Stimulated activated CD4-positive, alpha-beta T cell treated with anti-CD3 and anti-CD28 coated beads, Interleukin-2, amount 100 ng/mL, for 48 hours (primary cell): ENCODE measurements at regions not wholly inside any gene's neighbourhood (a gene's known extent, or its start where the extent isn't known, plus 50 kb on each side); places are given as distances from the start of the nearest gene placed in this dataset.

Experiments
- DNase-seq, 2 donors: peaks; one replicate each; pipeline ENCODE4 v3.0.0-alpha.2; 2020

DNA sequence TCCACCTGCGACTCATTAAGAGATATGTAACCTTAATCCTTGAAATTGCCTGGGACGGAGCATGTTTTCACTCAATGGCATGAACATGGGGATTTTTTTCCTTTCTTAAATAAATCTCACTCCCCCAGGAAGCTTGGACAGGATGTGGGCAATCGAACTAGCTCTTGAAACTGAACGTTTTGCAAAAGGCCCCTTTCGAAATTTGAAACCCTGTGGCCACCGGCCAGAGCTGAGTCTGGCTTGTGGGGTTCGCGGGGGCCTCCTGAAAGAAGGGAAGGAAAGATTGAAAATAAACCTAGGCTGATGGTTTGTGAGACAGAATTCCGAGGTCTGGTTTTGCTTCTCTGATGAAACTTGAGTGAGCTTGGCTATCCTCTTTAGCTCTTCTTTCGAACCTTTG, 101.4 kb upstream of the RTL1 start:
- no peak for DNase-seq

DNA sequence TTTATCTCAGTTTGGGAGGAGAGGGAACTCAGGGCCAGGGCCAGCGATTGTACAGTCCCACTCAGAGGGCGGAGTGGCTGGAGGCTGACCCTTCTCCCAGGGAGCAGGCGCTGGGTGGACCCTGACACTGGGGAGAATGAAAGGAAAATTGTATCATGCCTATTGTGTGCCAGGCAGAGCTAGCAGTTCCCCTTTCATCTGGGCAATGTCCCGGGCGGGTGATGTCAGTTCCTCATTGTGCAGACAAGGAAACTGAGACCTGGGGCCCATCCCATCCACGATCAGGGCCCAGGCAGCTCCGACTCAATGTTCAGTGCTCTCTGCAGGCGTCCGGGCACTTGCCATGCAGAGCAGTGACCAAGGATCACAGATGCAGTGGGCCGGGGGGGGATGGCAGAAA, 101.9 kb upstream of the RTL1 start:
- DNase-seq, result no peak

DNA sequence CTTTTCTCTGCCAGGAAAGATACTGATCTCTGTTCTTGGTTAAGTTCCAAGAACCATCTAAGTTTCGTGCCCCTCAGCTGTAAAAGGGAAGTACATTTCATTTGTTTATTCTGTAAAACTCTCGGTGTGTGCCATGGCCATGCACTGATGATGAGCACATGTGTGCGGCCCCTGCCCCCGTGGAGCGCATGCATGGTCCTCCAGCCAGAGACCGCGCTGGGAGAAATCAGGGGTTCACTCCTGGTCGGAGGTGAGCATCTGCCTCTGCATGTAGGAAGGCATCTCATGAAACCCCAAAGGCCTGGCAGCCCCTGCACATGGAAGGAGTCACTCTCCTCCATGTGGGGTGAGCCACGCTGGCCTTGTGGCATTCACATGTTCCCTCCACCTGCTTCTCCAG, 102.5 kb upstream of the RTL1 start:
- no peak for DNase-seq

DNA sequence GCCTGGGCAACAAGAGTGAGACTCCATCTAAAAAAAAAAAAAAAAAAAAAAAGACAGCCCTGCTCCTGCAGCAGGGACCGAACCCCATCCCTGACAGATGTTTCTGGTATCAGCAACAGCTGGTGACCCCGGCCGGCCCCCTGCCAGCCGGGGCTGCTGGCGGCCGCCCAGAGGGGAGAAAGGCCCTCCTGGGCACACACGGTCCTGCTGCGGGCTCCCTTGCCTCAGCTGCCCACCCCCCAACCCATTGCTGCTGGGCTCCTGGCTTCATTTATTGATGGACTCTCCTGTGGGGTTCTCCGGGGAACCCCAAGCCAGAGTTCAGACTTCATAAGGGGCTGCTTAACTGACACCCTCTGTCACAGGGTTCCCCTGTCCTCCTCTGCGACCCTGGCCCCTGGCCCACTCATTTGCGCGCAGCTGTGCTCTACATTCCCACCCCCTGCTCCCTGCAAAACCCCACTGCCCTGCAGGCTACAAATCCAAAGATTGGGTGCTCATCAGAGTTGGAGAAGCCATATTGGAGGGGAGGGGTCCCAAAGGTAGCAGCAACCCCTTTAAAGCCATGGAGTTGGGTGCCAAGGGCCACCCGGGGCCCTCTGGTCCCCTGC, 103.6 kb upstream of the RTL1 start:
- DNase-seq, result no peak

DNA sequence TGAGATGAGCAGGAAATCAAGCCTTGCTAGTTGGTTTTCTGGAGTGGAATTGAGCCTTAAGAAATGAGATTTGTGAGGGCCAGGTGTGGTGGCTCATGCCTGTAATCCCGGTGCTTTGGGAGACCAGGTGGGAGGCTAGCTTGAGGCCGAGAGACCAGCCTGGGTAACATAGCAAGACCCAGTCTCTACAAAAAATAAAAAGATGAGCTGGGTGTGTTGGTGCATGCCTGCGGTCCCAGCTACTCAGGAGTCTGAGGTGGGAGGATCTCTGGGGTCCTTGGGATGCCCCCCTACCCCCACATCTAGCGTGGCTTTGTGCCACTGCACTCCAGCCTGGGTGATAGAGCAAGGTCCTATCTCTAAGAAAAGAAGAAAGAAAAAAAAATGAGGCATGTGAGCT, 104.2 kb upstream of the RTL1 start:
- DNase-seq, result no peak

DNA sequence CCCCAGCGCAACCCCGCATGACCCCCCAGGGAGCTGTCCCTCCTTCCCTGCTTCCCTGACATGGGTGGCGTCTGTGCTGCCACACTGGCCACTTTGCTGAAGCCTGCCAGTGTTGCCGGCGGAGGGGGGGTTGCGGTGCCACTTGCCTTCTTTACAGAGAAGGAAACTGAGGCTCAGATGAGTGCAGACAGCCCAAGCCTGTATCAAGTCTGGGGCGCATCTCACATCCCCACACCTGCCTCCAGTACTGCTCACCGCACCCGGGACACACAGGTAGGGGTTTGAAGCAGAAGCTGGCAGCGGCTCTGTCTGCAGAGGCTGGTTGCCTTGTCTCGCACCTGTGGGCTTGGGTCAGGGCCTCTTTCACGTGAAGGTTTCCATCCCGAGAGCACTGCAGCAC, 104.7 kb upstream of the RTL1 start:
- DNase-seq, result no peak

DNA sequence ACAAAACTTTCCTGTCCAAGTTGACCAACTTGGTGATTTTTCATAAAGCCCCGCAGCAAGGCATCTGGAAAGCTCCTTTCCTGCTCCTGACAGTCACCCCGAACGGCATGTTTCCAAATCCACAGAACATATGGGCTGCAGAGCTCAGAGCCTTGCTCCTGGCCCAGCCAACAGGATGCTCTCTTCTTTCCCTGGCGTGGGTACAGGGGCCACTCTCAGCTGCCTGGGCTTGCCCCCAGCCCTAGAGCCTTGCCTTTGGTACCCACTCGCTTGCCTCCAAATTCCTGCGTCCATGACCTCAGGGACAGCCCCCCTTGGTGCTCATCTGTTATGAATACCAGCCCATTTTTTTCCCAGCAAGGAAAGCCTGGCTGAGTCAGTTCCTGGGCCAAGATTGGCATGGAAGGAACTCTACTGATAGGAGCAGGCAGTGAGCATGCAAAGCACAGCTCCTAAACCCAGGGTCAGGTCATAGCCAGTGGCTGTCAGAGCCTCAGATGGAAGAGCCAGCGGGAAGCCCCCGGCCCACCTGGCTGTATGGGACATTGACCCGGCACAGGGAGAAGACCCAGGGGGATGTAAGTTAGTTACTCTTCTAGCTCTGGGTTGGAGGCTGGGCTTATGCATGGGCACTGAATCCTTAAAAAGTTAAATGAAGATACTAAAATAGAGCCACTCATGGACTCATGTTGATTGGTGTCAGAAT, 105.3 kb upstream of the RTL1 start:
- DNase-seq, result no peak

DNA sequence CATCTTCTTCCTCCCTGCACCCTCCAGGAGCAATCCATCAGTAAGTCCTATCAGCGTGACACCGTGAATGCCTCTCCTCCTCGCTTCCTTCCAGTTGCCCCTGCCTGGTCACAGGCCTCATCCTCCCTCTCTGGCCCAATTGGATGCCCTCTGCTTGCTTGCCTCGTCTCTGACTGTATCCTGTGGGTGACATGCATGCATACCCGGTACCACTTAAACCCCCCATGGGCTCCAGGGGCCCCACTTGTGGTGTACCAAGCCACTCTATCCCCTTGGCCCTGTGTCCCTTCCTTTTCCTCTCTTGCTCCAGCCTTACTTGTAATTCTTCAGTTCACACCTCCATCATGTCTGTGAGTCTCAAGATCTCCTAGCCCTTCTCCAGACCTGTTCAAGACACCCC, 106.0 kb upstream of the RTL1 start:
- no peak for DNase-seq

DNA sequence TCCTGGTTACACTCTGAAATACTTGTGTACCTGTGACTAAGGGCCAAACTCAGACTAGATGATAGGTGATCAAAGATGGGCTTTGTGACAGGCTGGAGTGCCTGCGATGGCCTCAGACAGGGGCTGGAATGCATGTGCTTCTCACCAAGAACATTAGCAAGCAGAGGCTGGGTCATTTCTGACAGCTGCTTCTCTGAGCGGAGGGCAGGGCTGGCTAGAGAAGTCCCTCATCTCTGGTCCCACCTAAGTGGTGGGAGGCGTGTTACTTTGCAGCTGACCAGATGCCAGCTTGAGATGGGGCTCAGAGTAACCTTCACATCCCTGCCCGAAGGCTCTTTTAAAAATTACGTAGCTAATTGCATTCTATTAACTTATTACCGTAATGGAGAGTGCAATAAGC, 106.8 kb upstream of the RTL1 start:
- no peak for DNase-seq

DNA sequence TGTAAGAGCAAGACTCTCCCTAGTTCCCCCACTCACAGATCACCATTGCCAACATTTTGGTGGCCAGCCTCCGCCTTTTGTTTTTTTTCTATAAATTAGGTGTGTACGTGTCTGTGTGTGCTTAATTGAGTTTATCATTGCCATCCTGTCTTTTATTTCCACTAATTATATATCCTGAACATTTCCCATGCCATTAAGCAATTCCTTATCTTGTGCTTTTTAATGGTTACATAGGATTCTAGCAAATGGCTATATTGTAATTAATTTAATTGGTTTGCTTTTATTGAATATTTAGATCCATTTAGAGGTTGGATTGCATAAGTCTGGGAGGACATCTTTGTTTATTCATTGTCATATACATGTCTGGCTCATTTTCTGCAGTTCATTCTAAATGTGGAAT, 107.3 kb upstream of the RTL1 start:
- no peak for DNase-seq

DNA sequence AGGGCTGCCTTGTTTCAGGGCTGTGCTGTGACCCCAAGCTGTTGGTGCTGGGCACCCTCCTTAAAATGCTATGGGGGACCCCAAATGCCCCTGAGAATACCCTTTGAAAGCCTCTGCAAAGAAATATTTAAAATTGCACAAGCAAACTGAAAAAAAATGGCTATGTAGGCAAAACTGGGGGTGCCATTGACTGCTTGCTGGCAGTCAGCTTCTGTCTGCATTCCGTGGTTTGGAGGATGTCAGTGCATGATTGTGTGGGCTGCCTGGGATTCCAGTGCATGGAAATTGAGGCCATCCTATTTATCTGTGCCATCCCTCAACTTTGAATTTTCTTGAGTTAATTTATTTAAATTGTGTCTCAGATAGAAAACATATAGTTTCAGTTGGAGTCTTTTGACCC, 113.7 kb upstream of the RTL1 start:
- no peak for DNase-seq

DNA sequence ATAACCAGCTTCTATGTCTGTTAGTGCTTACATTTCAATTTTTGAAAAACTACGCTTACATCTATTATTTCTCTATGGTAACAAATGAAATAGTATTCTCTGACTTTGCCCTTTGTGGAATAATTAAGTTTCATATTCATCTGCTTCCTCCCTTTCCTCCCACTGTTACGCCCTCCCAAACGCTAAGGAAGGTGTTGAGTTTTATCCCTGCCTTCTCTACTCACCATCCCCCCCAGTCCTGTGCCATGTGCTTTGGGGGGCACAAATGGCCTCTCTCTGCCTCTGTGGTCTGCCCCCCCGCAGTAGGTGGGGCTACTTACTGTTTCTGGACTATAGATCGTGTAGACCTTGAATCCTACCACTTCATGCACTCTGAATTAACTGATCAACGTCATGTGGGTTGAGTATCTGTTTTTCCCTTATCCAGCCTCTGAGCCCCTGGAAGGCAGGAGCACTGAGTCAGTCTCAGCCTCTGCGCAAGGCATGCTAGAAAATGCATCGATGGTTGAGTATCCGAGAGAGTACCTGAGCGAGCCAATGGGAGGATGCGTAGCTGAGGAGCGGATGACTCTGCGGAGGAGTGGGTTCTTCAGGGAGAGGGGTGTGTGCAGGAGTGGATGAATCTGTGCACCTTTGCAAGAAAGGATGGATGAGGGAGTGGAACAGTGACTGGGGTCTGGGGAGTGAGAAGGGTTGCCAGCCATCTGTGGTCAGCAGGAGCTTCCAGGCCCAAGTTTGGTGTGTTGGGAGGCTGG, 114.5 kb upstream of the RTL1 start:
- no peak for DNase-seq

DNA sequence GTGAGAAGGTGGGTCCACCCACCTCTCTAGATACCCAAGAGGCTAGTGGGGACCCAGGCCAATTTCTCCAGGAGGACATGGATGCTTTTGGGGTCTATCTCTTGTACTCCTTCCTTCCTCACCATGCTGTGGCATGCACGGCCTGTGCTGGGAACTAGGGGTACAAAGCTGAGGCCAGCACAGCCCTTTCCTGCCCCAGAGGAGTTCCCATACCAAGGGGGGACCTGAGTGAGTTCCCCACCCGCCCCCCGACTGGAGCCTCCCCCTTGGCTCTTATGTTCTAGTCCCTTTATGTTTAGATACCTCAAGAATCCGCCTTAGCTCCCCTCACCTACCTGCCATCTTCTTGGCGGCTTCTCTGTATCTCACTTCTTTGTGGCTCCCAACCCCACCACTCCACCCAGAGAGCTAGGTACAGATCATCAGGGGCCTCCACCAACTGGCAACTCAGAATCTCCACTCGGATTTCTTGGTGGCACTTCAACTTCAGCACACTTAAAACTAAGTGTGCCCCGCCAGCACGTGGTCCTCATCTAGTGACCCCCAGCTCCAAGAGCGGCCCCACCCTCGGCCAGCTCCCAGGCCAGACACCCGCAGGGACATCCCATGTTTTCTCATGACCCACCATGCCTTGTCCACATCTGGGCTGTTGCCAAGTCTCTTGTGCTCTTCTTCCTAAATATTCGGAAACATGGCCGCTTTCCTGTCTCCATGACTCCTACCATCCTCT, 115.2 kb upstream of the RTL1 start:
- DNase-seq, result no peak

DNA sequence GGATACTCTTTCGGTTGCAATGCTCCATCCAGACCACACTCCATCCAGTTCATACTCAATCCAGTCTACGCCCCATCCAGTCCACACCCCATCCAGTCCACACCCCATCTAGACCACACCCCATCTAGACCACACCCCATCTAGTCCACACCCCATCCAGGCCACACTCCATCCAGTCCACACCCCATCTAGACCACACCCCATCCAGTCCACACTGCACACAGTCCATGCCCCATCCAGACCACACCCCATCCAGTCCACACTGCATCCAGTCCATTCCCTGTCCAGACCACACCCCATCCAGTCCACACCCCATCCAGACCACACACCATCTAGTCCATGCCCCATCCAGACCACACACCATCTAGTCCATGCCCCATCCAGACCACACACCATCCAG, 116.0 kb upstream of the RTL1 start:
- no peak for DNase-seq

DNA sequence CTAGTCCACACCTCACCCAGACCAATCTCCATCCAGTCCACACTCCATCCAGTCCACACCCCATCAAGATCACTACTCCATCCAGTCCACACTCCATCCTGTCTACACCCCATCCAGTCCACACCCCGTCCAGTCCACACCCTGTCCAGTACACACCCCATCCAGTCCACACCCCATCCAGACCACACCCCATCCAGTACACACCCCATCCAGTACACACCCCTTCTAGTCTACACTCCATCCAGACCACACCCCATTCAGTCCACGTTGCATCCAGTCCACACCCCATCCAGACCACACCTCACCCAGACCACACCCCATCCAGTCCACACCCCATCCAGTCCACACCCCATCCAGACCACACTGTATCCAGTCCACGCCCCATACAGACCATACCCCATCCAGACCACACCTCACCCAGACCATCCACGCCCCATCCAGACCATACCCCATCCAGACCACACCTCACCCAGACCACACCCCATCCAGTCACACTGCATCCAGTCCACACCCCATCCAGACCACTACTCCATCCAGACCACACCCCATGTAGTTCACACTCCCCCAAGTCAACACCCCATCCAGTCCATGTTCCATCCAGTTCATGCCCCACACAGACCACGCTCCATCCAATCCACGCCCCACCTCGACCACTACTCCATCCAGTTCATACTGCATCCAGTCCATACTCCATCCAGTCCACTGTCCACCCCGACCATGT, 116.6 kb upstream of the RTL1 start:
- no peak for DNase-seq

DNA sequence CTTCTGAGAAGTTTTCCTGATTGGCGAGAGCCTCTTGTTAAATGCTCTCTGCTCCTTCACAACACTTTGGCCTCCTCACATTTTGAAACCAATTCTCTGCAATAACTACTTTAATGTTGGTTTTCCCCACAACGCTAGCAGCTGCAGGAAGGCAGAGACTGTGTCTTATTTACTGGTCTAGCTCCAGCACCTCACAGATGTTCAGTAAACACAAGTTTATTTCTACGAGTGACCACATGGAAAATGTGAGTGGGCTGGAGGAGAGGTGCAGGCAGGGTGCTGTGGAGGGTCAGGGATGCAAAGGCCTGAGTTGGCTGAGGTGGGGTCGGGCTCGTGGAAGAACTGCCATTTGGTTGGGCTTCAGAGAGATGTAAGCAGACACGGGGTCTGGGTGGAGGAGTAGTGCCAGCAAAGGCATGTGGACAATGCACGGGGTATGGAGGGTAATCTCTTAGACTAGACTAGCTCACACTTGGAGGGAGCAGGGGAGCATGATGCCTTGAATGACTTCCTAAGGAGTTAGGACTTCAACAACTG, 117.4 kb upstream of the RTL1 start:
- DNase-seq, result no peak

DNA sequence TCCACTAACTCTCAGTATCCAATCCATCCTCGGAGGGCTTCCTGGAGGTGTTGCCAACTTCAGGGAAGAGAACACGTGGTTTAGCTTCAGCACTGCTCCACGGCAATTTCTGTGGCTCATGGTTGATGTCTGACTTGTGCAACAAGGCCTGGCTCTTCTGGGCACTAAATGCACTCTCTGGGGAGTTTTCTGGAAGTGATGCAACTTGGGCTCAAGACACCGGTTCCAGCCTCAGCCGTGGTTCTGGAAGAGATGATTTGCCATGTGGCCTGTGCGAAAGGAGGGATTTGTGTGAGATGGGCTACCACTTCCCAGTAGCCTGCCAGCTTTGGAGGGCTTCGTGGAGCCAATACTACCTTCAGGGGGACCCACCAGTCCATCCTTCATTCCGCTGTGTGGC, 118.6 kb upstream of the RTL1 start:
- DNase-seq, result no peak

DNA sequence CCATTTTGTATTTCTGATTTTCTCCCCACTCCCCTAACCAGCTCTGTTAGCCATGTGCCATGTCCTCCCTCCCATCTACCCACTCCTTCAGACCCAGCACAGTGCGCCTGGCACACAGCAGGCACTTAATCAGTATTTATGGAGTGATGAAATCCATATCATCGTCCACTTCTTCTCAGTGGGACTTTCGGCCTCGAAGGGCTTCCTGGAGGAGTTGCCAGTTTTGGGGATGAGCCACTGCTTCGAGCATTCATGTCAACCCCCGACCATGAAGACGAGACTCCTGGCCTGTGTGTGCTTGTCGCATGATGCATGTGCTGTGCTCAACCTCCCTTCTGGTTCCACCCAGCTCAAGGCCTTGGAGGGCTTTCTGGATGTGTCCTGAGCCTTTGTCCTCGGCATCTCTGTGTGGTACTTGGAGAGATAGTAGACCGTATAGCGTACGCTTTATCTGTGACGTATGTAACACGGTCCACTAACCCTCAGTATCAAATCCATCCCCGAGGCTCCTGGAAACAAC, 119.5 kb upstream of the RTL1 start:
- no peak for DNase-seq

DNA sequence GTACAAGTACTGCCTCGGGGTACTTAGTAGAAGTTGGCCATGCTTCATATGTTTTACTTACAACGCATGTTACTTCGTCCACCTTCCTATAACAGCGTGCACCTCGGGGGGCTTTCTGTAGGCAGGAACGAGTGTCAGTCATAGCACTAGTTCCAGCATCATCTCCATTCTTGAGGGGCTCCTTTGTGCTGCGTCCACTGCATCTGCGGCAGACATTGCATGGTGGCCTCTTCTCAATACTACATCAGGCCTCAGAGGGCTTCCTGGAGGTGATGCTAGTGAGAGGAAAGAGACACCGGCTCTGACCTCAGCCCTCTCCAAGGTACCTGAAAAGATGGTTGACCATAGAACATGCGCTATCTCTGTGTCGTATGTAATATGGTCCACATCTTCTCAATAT, 121.2 kb upstream of the RTL1 start:
- no peak for DNase-seq

DNA sequence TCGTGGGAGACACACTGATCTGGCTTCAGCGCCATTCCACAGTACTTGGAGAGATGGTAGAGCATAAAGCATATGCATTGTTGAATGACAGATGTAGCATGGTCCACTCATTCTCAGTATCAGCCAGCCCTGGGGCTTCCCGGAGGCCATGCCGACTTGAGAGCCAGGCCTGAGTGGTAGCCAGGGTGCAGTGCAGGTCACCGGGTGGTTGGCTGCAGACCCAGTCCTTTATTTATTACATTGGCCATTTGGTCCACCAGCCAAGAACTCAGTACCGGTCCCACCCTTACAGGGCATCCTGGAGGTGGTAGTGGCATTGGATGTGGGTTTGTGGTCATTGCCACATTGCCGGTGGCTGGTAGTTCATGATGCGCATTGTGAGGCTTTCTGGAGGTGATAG, 121.6 kb upstream of the RTL1 start:
- DNase-seq, result no peak

DNA sequence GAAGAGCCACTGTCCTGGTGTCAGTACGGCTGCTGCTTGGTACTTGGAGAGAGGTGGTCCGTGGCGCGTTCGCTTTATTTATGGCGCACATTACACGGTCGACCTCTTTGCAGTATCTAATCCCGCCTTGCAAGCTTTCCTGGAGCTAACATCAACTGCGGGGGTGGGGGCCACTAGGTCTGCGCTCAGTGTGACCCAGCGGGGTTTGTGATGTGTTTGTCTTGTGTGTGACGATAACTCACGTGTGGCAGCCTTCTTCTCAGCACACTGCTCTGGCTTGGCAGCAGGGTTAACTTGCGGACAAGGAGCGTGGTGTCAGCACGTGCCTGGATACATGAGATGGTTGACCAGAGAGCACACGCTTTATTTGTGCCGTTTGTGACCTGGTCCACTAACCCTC, 122.2 kb upstream of the RTL1 start:
- no peak for DNase-seq

DNA sequence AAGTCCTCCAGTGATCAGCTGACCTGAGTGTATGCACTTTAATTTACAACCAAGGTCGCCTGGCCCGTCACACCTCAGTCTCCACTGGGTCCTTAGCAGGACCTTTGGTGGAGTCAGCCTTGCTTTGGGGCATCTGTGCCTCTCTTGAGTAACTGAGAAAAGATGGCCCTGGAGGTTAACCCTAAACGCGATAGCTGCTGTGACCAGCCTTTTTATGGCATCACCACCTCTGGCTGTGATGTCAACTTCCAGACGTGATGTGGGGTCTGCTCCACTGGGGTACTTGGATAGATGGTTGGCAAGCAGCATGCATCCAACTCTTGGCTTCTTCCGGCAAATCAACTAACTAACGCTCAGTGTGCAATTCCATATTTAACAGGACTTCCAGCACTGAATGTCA, 122.8 kb upstream of the RTL1 start:
- DNase-seq, result no peak

DNA sequence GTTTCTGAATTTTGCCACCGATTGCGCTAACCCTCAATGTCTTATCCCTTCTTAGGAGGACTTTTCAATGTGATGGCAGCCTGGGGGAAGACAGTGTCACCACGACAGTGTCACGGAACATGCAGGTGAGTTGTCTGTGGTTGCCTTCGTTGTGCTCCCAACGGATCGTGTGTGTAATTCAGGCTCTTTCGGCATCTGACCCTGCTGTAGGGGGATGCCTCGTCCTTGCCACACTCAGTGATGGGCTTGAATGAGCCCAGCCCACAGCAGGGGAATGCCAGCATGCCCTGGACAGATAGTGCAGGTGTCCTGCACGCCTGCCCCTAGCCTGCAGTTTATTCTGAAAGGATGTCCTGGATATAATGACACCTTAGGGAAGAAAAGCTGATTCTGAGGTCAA, 123.8 kb upstream of the RTL1 start:
- no peak for DNase-seq
